ENCODE measurements at regions not wholly inside any gene's neighbourhood (a gene's known extent, or its start where the extent isn't known, plus 50 kb on each side); places are given as distances from the start of the nearest gene placed in this dataset.

DNA sequence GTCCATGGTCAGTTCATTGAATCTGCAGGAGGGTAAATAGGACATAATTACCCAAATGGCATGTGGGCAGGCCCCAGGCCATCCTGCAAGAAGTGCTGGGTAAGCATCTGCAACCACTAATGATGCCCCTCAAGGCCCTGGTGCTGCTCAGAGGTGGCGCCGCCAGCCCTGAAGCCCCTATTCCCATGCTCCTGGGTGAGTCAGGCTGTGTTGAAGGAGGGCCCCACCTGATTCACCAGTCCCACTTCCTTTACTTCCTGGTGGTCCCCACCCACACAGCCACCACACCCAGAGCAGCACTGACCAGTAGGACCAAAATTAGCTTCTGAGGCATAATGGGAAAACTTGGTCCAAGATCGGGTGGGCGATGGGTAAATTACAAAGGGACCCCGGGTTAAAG is 120.4 kb upstream of the SPRY4 start:
- TF ChIP-seq POLR2A (IDR thresholded peaks at IDR 0.05) (no peak), POLR2AphosphoS5 (IDR thresholded peaks at IDR 0.05) (no peak)
- TF ChIP-seq, protein P1, sequence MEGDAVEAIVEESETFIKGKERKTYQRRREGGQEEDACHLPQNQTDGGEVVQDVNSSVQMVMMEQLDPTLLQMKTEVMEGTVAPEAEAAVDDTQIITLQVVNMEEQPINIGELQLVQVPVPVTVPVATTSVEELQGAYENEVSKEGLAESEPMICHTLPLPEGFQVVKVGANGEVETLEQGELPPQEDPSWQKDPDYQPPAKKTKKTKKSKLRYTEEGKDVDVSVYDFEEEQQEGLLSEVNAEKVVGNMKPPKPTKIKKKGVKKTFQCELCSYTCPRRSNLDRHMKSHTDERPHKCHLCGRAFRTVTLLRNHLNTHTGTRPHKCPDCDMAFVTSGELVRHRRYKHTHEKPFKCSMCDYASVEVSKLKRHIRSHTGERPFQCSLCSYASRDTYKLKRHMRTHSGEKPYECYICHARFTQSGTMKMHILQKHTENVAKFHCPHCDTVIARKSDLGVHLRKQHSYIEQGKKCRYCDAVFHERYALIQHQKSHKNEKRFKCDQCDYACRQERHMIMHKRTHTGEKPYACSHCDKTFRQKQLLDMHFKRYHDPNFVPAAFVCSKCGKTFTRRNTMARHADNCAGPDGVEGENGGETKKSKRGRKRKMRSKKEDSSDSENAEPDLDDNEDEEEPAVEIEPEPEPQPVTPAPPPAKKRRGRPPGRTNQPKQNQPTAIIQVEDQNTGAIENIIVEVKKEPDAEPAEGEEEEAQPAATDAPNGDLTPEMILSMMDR (IDR thresholded peaks at IDR 0.05): no peak
